H1 (cell line): ENCODE measurements at regions not wholly inside any gene's neighbourhood (a gene's known extent, or its start where the extent isn't known, plus 50 kb on each side); places are given as distances from the start of the nearest gene placed in this dataset.

Source experiments
- CTCF ChIA-PET: fragments of 300-600 bp; sonication (Branson Sonifier 250); formaldehyde crosslinking; loops from one replicate; lab custom pipeline; 2021; ENCODE audit not compliant: partially characterized antibody; lab: Charles Lee
- POLR2A ChIA-PET: fragments of 300-600 bp; sonication (Branson Sonifier 250); formaldehyde crosslinking; loops from one replicate; lab custom pipeline; 2021; ENCODE audit warnings: inconsistent platforms; ENCODE audit not compliant: partially characterized antibody; lab: Charles Lee
- DNase-seq, 2 experiments: peaks; one replicate each; pipeline versions ENCODE4 v3.0.0 to v3.0.0-alpha.2; 2010 to 2022; ENCODE audit warnings: low spot score in 2 of 2, low read depth in 1 of 2, mixed read lengths in 1 of 2
- FAIRE-seq: peaks from 2 replicates; lab custom pipeline; 2011; peaks lifted over from hg19 to GRCh38; lab: Jason Lieb, UNC
- H2AFZ ChIP-seq: 2 replicates; pipeline ENCODE4 v1.8.1; 2012; ENCODE audit warnings: low read length, inconsistent platforms
- H2AK5ac ChIP-seq: 2 replicates; pipeline ENCODE4 v1.6.1; 2013; ENCODE audit warnings: low read depth, low read length
- H2BK120ac ChIP-seq: replicated peaks from 2 replicates; pipeline ENCODE3; 2013; ENCODE audit warnings: low read depth, low read length, inconsistent platforms
- H2BK12ac ChIP-seq: 2 replicates; pipeline ENCODE4 v1.6.1; 2013; ENCODE audit warnings: low read depth, low read length
- H2BK15ac ChIP-seq: 2 replicates; pipeline ENCODE4 v1.6.1; 2013; ENCODE audit warnings: low read length
- H2BK20ac ChIP-seq: 2 replicates; pipeline ENCODE4 v1.6.1; 2013; ENCODE audit warnings: low read length
- H2BK5ac ChIP-seq: 2 replicates; pipeline ENCODE4 v1.6.1; 2013; ENCODE audit warnings: low read depth, low read length
- H3K14ac ChIP-seq: 2 replicates; pipeline ENCODE4 v1.6.1; 2013; ENCODE audit warnings: inconsistent platforms; ENCODE audit not compliant: insufficient read length
- H3K18ac ChIP-seq: 2 replicates; pipeline ENCODE4 v1.6.1; 2013; ENCODE audit warnings: low read length; ENCODE audit errors: extremely low read depth
- H3K23ac ChIP-seq: 2 replicates; pipeline ENCODE4 v1.6.1; 2013; ENCODE audit warnings: inconsistent platforms; ENCODE audit not compliant: insufficient read length
- H3K23me2 ChIP-seq: 2 replicates; pipeline ENCODE4 v1.6.1; 2013; ENCODE audit warnings: low read depth, low read length
- H3K27ac ChIP-seq: 2 replicates; pipeline ENCODE4 v1.6.1; 2011; ENCODE audit warnings: low read depth, low read length, inconsistent platforms
- H3K27me3 ChIP-seq, 4 experiments: replicated peaks in 1 of 4; 1 replicate in 1 of 4; 2 replicates in 3 of 4; pipeline versions ENCODE4 v1.6.1 to v1.8.1; 2011 to 2013; ENCODE audit warnings: low read length in 3 of 4, mild to moderate bottlenecking in 3 of 4, inconsistent platforms in 2 of 4, mixed read lengths in 2 of 4, moderate library complexity in 1 of 4; ENCODE audit not compliant: control insufficient read depth in 3 of 4, insufficient read depth in 3 of 4; ENCODE audit errors: extremely low read depth in 1 of 4
- H3K36me3 ChIP-seq, 4 experiments: 2 replicates each; pipeline versions ENCODE4 v1.6.1 to v1.8.1; 2011 to 2013; ENCODE audit warnings: mild to moderate bottlenecking in 4 of 4, low read length in 3 of 4, moderate library complexity in 2 of 4, control low read depth in 1 of 4, inconsistent platforms in 1 of 4; ENCODE audit not compliant: insufficient read depth in 4 of 4, control insufficient read depth in 2 of 4
- H3K4ac ChIP-seq: replicated peaks from 2 replicates; pipeline ENCODE3; 2013; ENCODE audit warnings: low read length, low read depth, mixed read lengths, inconsistent platforms; ENCODE audit not compliant: insufficient read length
- H3K4me1 ChIP-seq, 4 experiments: replicated peaks in 1 of 4; 1 replicate in 1 of 4; 2 replicates in 3 of 4; pipeline versions ENCODE4 v1.6.1 to v1.8.1; 2011 to 2013; ENCODE audit warnings: low read length in 3 of 4, inconsistent platforms in 2 of 4, mixed read lengths in 1 of 4; ENCODE audit not compliant: insufficient read depth in 4 of 4, control insufficient read depth in 3 of 4
- H3K4me2 ChIP-seq, 2 experiments: 2 replicates each; pipeline versions ENCODE4 v1.6.1 to v1.8.1; 2011 to 2013; ENCODE audit warnings: low read depth in 2 of 2, low read length in 2 of 2, control low read depth in 1 of 2, inconsistent platforms in 1 of 2, mild to moderate bottlenecking in 1 of 2; ENCODE audit not compliant: insufficient read depth in 1 of 2
- H3K4me3 ChIP-seq, 4 experiments: fragments of 200-600, 300-600 bp in 1 of 4; sonication (generic), shearing (Covaris generic), sonication (Bioruptor Twin) in 1 of 4; 2 replicates each; pipeline versions ENCODE4 v1.5.1 to v1.8.1; 2011 to 2016; ENCODE audit warnings: low read length in 4 of 4, low read depth in 3 of 4, control low read depth in 2 of 4, inconsistent platforms in 2 of 4, mild to moderate bottlenecking in 2 of 4, mixed read lengths in 1 of 4, moderate library complexity in 1 of 4; ENCODE audit not compliant: insufficient read depth in 2 of 4; ENCODE audit errors: extremely low read depth in 1 of 4
- H3K56ac ChIP-seq: replicated peaks from 2 replicates; pipeline ENCODE3; 2013; ENCODE audit warnings: low read depth, mild to moderate bottlenecking, mixed read lengths, low read length, inconsistent platforms; ENCODE audit not compliant: insufficient read length
- H3K79me1 ChIP-seq: 2 replicates; pipeline ENCODE4 v1.6.1; 2013; ENCODE audit warnings: low read depth, low read length, control low read depth
- H3K79me2 ChIP-seq, 2 experiments: 2 replicates each; pipeline versions ENCODE4 v1.6.1 to v1.8.1; 2012 to 2013; ENCODE audit warnings: low read length in 2 of 2, mild to moderate bottlenecking in 2 of 2, inconsistent platforms in 1 of 2; ENCODE audit not compliant: insufficient read depth in 2 of 2, control insufficient read depth in 1 of 2
- H3K9ac ChIP-seq, 4 experiments: replicated peaks in 1 of 4; 1 replicate in 1 of 4; 2 replicates in 3 of 4; pipeline versions ENCODE4 v1.6.1 to v1.8.1; 2011 to 2013; ENCODE audit warnings: low read depth in 3 of 4, low read length in 3 of 4, control low read depth in 2 of 4, mild to moderate bottlenecking in 2 of 4, moderate library complexity in 2 of 4, inconsistent platforms in 1 of 4; ENCODE audit errors: extremely low read depth in 1 of 4
- H3K9me3 ChIP-seq, 2 experiments: 2 replicates each; pipeline versions ENCODE4 v1.6.1 to v1.8.1; 2012 to 2013; ENCODE audit warnings: mild to moderate bottlenecking in 2 of 2, moderate library complexity in 2 of 2, control low read depth in 1 of 2, inconsistent platforms in 1 of 2, low read depth in 1 of 2, low read length in 1 of 2, mixed read lengths in 1 of 2; ENCODE audit not compliant: insufficient read depth in 2 of 2
- H4K20me1 ChIP-seq, 2 experiments: replicated peaks in 1 of 2; 2 replicates each; pipeline versions ENCODE3 to v1.8.1; 2011 to 2013; ENCODE audit warnings: inconsistent platforms in 2 of 2, low read length in 2 of 2, mild to moderate bottlenecking in 1 of 2; ENCODE audit not compliant: insufficient read depth in 2 of 2, control insufficient read depth in 1 of 2
- H4K5ac ChIP-seq: 2 replicates; pipeline ENCODE4 v1.6.1; 2013; ENCODE audit warnings: low read length, low read depth, mixed read lengths, inconsistent platforms; ENCODE audit not compliant: insufficient read length
- H4K8ac ChIP-seq: 2 replicates; pipeline ENCODE4 v1.8.0; 2013; ENCODE audit warnings: mild to moderate bottlenecking, moderate library complexity, low read length, inconsistent platforms; ENCODE audit not compliant: insufficient read depth; ENCODE audit errors: extremely low read depth
- H4K91ac ChIP-seq: replicated peaks from 2 replicates; pipeline ENCODE3; 2013; ENCODE audit warnings: low read length, mixed read lengths, inconsistent platforms; ENCODE audit not compliant: insufficient read length
- CBX8 ChIP-seq: fragments of 300-800, 300-1000 bp; sonication (generic); IDR thresholded peaks from 2 replicates; pipeline ENCODE4 v1.7.1; 2016; ENCODE audit warnings: low read depth, low read length, borderline replicate concordance
- CTCF ChIP-seq, 3 experiments: IDR thresholded peaks; 1 replicate in 2 of 3; 2 replicates in 1 of 3; pipeline versions ENCODE4 v1.5.1 to v1.6.1; 2011; ENCODE audit warnings: low read length in 3 of 3, mild to moderate bottlenecking in 3 of 3, inconsistent platforms in 2 of 3, low read depth in 1 of 3, moderate library complexity in 1 of 3; ENCODE audit not compliant: insufficient read depth in 1 of 3; ENCODE audit errors: control extremely low read depth in 1 of 3
- GABPA ChIP-seq: IDR thresholded peaks from 2 replicates; pipeline ENCODE4 v1.6.1; 2011; ENCODE audit warnings: mild to moderate bottlenecking, low read length, moderate library complexity, borderline replicate concordance; ENCODE audit not compliant: insufficient read depth
- NRF1 ChIP-seq: IDR thresholded peaks from 2 replicates; pipeline ENCODE4 v1.6.1; 2011; ENCODE audit warnings: mild to moderate bottlenecking, low read depth, low read length, improper control_type of control experiment
- SP1 ChIP-seq: IDR thresholded peaks from 2 replicates; pipeline ENCODE4 v1.6.1; 2011; ENCODE audit warnings: low read depth, low read length
- SP2 ChIP-seq: IDR thresholded peaks from 2 replicates; pipeline ENCODE4 v1.6.1; 2012; ENCODE audit warnings: mild to moderate bottlenecking, low read length, inconsistent platforms
- WGBS, 2 experiments: shearing (Covaris generic) in 1 of 2; methylation state at CpG; one replicate each; pipeline versions ENCODE4 v1.1.6 to v1.1.7; 2013 to 2015; ENCODE audit warnings: low lambda C conversion rate in 2 of 2, mixed read lengths in 2 of 2, inconsistent platforms in 1 of 2, low coverage in 1 of 2, missing lambda C conversion rate in 1 of 2; ENCODE audit not compliant: insufficient replicate concordance in 2 of 2, insufficient coverage in 1 of 2, insufficient read length in 1 of 2; ENCODE audit errors: extremely low coverage in 1 of 2, missing lambda C conversion rate in 1 of 2; 5-methylcytosine and 5-hydroxymethylcytosine counted together

GRCh38 chr22:48838846-48839730, 988.6 kb downstream of the BRD1 start:
- Histone ChIP-seq H2AK5ac (0 out of 2 replicates have a peak overlapping the region, but pooled peaks have one; percentile 24), H3K23ac (no peak overlapping the region), H3K23me2 (peaks cover 4% of the 10 kb centered on the region; the same call in 1 of the 2 replicates), H4K5ac (no peak overlapping the region), H2AFZ (no peak overlapping the region), H3K4me3 (no peak overlapping the region), H4K91ac (peak overlapping the region; percentile 17), H3K9ac (no peak overlapping the region), H3K56ac (no peak overlapping the region), H3K4me1 (peaks cover 0 to 2% (median 0%) of the 10 kb centered on the region in 4 experiments; a peak in 3 of 7 replicates), H3K14ac (no peak overlapping the region), H2BK20ac (no peak overlapping the region), H2BK120ac (no peak overlapping the region), H4K20me1 (peaks cover 0 to 3% of the 10 kb centered on the region in 2 experiments), H2BK5ac (no peak overlapping the region), H3K9me3 (peaks cover 0 to 6% of the 10 kb centered on the region in 2 experiments; a peak in 1 of 4 replicates), H3K18ac (no peak overlapping the region; the same call in 1 of the 2 replicates), H2BK12ac (0 out of 2 replicates have a peak overlapping the region, but pooled peaks have one; percentile 60), H3K79me2 (no peaks in the 10 kb centered on the region), H3K27me3 (no peaks in the 10 kb centered on the region), H3K27ac (no peak overlapping the region), H3K36me3 (no peaks in the 10 kb centered on the region), H3K79me1 (no peaks in the 10 kb centered on the region), H2BK15ac (no peak overlapping the region), H4K8ac (no peak overlapping the region), H3K4ac (no peak overlapping the region), H3K4me2 (no peak overlapping the region)
- CTCF ChIA-PET = interaction anchor here (0.6 to 2.0 kb wide), 4 partner anchors 8 to 453 kb away, joined by 3 to 8 read pairs (median 4); no protein-coding TSS in a partner anchor
- DNase-seq = no peak
- no peak for FAIRE-seq
- POLR2A ChIA-PET = interaction anchor here (2.3 kb wide), 1 partner anchor 12 kb away, joined by 6 read pairs; no protein-coding TSS in a partner anchor
- 83% methylated on average over 18 of the region's 19 CpGs; no CpG with 5 or more reads in 1 of the 2 experiments for WGBS, 2 experiments
- TF ChIP-seq SP1 (no peak), CTCF (IDR thresholded peaks at IDR 0.05; ENCODE audit: control extremely low read depth in 1 of 3, insufficient read depth in 1 of 3, low read depth in 1 of 3, low read length in 3 of 3) (peak in 1 of 3 experiments; percentile 14; a peak in 1 of 4 replicates), CBX8 (no peak), SP2 (no peak), GABPA (no peak), NRF1 (no peak)
